ENCODE measurements at regions not wholly inside any gene's neighbourhood (a gene's known extent, or its start where the extent isn't known, plus 50 kb on each side); places are given as distances from the start of the nearest gene placed in this dataset.

- no peak for TF ChIP-seq CTCF (conservative IDR thresholded peaks at IDR 0.05; ENCODE audit: low read depth, low read length)
- no peak for TF ChIP-seq EZH2 (IDR thresholded peaks at IDR 0.05; ENCODE audit: low read length, unreplicated experiment)
- no peak for TF ChIP-seq EZH2phosphoT487 (IDR thresholded peaks at IDR 0.05; ENCODE audit: borderline replicate concordance, low read length)
Measured at GRCh38 chr2:221225752-221226151, 346.4 kb downstream of the EPHA4 start.
